HCT116 (cell line): ENCODE measurements at regions not wholly inside any gene's neighbourhood (a gene's known extent, or its start where the extent isn't known, plus 50 kb on each side); places are given as distances from the start of the nearest gene placed in this dataset.

Experiments
- ATAC-seq: fragments of 200-7000 bp; cut with Tn5 transposase; 2 replicates; pipeline ENCODE4 v1.9.1; 2020; ENCODE audit warnings: mild to moderate bottlenecking, moderate library complexity
- BruUV-seq: library from RNA; stranded (reverse); fragments of 400-500 nt; replicated peaks from 2 replicates; lab custom pipeline; 2021; lab: Mats Ljungman, UMichigan
- CTCF ChIA-PET: fragments of 300-600 bp; sonication (Branson Sonifier 250); formaldehyde crosslinking; loops from one replicate; lab custom pipeline; 2021; ENCODE audit warnings: antibody characterized with exemption; lab: Charles Lee
- POLR2A ChIA-PET: fragments of 300-600, 350-600 bp; sonication (Branson Sonifier 250); formaldehyde crosslinking; loops from one replicate; lab custom pipeline; 2021; ENCODE audit warnings: antibody characterized with exemption; lab: Charles Lee
- RAD21 ChIA-PET, 2 experiments: fragments of 300-600 bp; sonication (Branson Sonifier 250); formaldehyde crosslinking; loops; one replicate each; lab custom pipeline; 2023; ENCODE audit warnings: low total read pairs in 2 of 2; ENCODE audit not compliant: uncharacterized antibody in 2 of 2, unreplicated experiment in 2 of 2, low non-redundant PET in 1 of 2; lab: Charles Lee
- DNase-seq: peaks from one replicate; pipeline ENCODE4 v3.0.0-alpha.2; 2010; ENCODE audit warnings: low read depth, low spot score
- H2AFZ ChIP-seq: fragments of 200-600 bp; shearing (Covaris generic), sonication (generic); 2 replicates; pipeline ENCODE4 v1.6.1; 2017; ENCODE audit warnings: low read depth, mixed run types, mixed read lengths, antibody characterized with exemption, low read length; ENCODE audit not compliant: poor library complexity, severe bottlenecking
- H3K27ac ChIP-seq: 2 replicates; pipeline ENCODE4 v1.5.1; 2012; ENCODE audit warnings: low read depth, low read length
- H3K27me3 ChIP-seq: fragments of 200-600 bp; sonication (generic); 2 replicates; pipeline ENCODE4 v1.6.1; 2016; ENCODE audit warnings: mixed run types, low read length, mixed read lengths; ENCODE audit not compliant: insufficient read depth
- H3K36me3 ChIP-seq, 2 experiments: fragments of 200-500 bp in 1 of 2; fragments of 200-600 bp in 1 of 2; sonication (Bioruptor generic) in 1 of 2; sonication (generic) in 1 of 2; 2 replicates each; pipeline versions ENCODE4 v1.5.1 to v1.6.1; 2014 to 2016; ENCODE audit warnings: low read length in 2 of 2, inconsistent platforms in 1 of 2, mixed read lengths in 1 of 2, mixed run types in 1 of 2; ENCODE audit not compliant: insufficient read depth in 2 of 2, control insufficient read depth in 1 of 2
- H3K4me1 ChIP-seq, 2 experiments: fragments of 200-600 bp in 1 of 2; sonication (generic) in 1 of 2; 2 replicates each; pipeline versions ENCODE4 v1.5.1 to v1.6.1; 2012 to 2017; ENCODE audit warnings: low read length in 2 of 2, inconsistent platforms in 1 of 2, mild to moderate bottlenecking in 1 of 2, mixed read lengths in 1 of 2, mixed run types in 1 of 2, moderate library complexity in 1 of 2; ENCODE audit not compliant: insufficient read depth in 2 of 2, control insufficient read depth in 1 of 2
- H3K4me2 ChIP-seq: fragments of 200-600 bp; sonication (generic); 2 replicates; pipeline ENCODE4 v1.6.1; 2017; ENCODE audit warnings: mixed run types, low read length, mixed read lengths
- H3K4me3 ChIP-seq, 2 experiments: fragments of 200-600 bp in 1 of 2; sonication (generic) in 1 of 2; replicated peaks in 1 of 2; 2 replicates each; pipeline ENCODE4 v1.5.1; 2011 to 2016; ENCODE audit warnings: low read length in 2 of 2, control low read depth in 1 of 2, low read depth in 1 of 2, mild to moderate bottlenecking in 1 of 2, mixed read lengths in 1 of 2, mixed run types in 1 of 2
- H3K79me2 ChIP-seq: fragments of 200-600 bp; sonication (generic); 2 replicates; pipeline ENCODE4 v1.6.1; 2017; ENCODE audit warnings: mild to moderate bottlenecking, mixed run types, low read length, moderate library complexity, mixed read lengths; ENCODE audit not compliant: insufficient read depth
- H3K9ac ChIP-seq: fragments of 200-600 bp; sonication (generic); 2 replicates; pipeline ENCODE4 v1.6.1; 2016; ENCODE audit warnings: low read length, mixed read lengths
- H3K9me2 ChIP-seq: fragments of 200-600 bp; sonication (generic), shearing (Covaris generic); 2 replicates; pipeline ENCODE4 v1.6.1; 2017; ENCODE audit warnings: mixed run types, mild to moderate bottlenecking, moderate library complexity; ENCODE audit not compliant: insufficient read depth
- H3K9me3 ChIP-seq, 2 experiments: fragments of 200-500 bp in 1 of 2; fragments of 200-600 bp in 1 of 2; sonication (Bioruptor generic) in 1 of 2; sonication (generic) in 1 of 2; 2 replicates each; pipeline ENCODE4 v1.6.1; 2014 to 2017; ENCODE audit warnings: low read length in 2 of 2, mixed read lengths in 2 of 2, inconsistent platforms in 1 of 2, low read depth in 1 of 2, mild to moderate bottlenecking in 1 of 2, mixed run types in 1 of 2, moderate library complexity in 1 of 2; ENCODE audit not compliant: control insufficient read depth in 1 of 2, insufficient read depth in 1 of 2
- H4K20me1 ChIP-seq: fragments of 200-600 bp; sonication (generic), shearing (Covaris generic); 2 replicates; pipeline ENCODE4 v1.6.1; 2017; ENCODE audit warnings: mixed run types, mild to moderate bottlenecking, moderate library complexity; ENCODE audit not compliant: insufficient read depth
- ATF3 ChIP-seq: IDR thresholded peaks from 2 replicates; pipeline ENCODE4 v1.6.1; 2012
- CBX3 ChIP-seq: IDR thresholded peaks from 2 replicates; pipeline ENCODE4 v1.6.1; 2012; ENCODE audit warnings: low read depth
- EGR1 ChIP-seq: IDR thresholded peaks from 2 replicates; pipeline ENCODE4 v1.6.1; 2012; ENCODE audit warnings: low read depth
- ELF1 ChIP-seq: IDR thresholded peaks from 2 replicates; pipeline ENCODE4 v1.6.1; 2012; ENCODE audit warnings: low read depth, borderline replicate concordance
- EZH2 ChIP-seq: fragments of 200-600 bp; sonication (generic); IDR thresholded peaks from 2 replicates; pipeline ENCODE4 v1.6.1; 2017; ENCODE audit warnings: antibody characterized with exemption, mixed run types
- EZH2phosphoT487 ChIP-seq: fragments of 200-600 bp; IDR thresholded peaks from 2 replicates; pipeline ENCODE4 v1.6.1; 2018; ENCODE audit warnings: antibody characterized with exemption, borderline replicate concordance
- JUND ChIP-seq: IDR thresholded peaks from 2 replicates; pipeline ENCODE4 v1.6.1; 2012
- MAX ChIP-seq: IDR thresholded peaks from 2 replicates; pipeline ENCODE4 v1.6.1; 2012
- POLR2A ChIP-seq: IDR thresholded peaks from 2 replicates; pipeline ENCODE4 v1.7.0; 2011; ENCODE audit warnings: borderline replicate concordance; ENCODE audit not compliant: insufficient read depth, insufficient read length; ENCODE audit errors: extremely low read depth
- REST ChIP-seq: IDR thresholded peaks from 2 replicates; pipeline ENCODE4 v1.6.1; 2012; ENCODE audit warnings: low read depth
- SIN3A ChIP-seq: IDR thresholded peaks from 2 replicates; pipeline ENCODE4 v1.6.1; 2012; ENCODE audit warnings: low read depth
- SP1 ChIP-seq: IDR thresholded peaks from 2 replicates; pipeline ENCODE4 v1.6.1; 2012; ENCODE audit warnings: low read depth
- SRF ChIP-seq: IDR thresholded peaks from 2 replicates; pipeline ENCODE4 v1.6.1; 2012; ENCODE audit warnings: low read depth
- TCF7L2 ChIP-seq: IDR thresholded peaks from 2 replicates; pipeline ENCODE4 v1.7.0; 2011; ENCODE audit warnings: borderline replicate concordance, inconsistent platforms; ENCODE audit not compliant: insufficient read depth, insufficient read length; ENCODE audit errors: extremely low read depth
- ZBTB33 ChIP-seq: IDR thresholded peaks from 2 replicates; pipeline ENCODE4 v1.6.1; 2011; ENCODE audit warnings: mild to moderate bottlenecking, low read length, moderate library complexity; ENCODE audit not compliant: insufficient replicate concordance; ENCODE audit errors: extremely low read depth
- ZFX ChIP-seq: fragments of 450-650 bp; IDR thresholded peaks from 2 replicates; pipeline ENCODE4 v1.6.1; 2017
- ZNF274 ChIP-seq: fragments of 200-500 bp; sonication (Bioruptor generic); IDR thresholded peaks from 2 replicates; pipeline ENCODE4 v1.6.1; 2014; ENCODE audit warnings: mild to moderate bottlenecking, low read depth, low read length, inconsistent platforms
- intact Hi-C: fragments of 100-400 bp; cut with micrococcal nuclease; formaldehyde crosslinking; loops from 2 replicates; pipeline ENCODE4 v1.10.0; 2022
- TF ChIP-seq, protein P1 (sequence below), 3 experiments: fragments of 200-600 bp in 1 of 3; sonication (generic) in 1 of 3; IDR thresholded peaks in 2 of 3; conservative IDR thresholded peaks in 1 of 3; 2 replicates each; pipeline ENCODE4 v1.5.1; 2012 to 2017; ENCODE audit warnings: low read depth in 2 of 3, low read length in 2 of 3, antibody characterized with exemption in 1 of 3, borderline replicate concordance in 1 of 3, control low read depth in 1 of 3, mild to moderate bottlenecking in 1 of 3, mixed read lengths in 1 of 3, mixed run types in 1 of 3, moderate library complexity in 1 of 3; ENCODE audit not compliant: insufficient read depth in 1 of 3

DNA sequence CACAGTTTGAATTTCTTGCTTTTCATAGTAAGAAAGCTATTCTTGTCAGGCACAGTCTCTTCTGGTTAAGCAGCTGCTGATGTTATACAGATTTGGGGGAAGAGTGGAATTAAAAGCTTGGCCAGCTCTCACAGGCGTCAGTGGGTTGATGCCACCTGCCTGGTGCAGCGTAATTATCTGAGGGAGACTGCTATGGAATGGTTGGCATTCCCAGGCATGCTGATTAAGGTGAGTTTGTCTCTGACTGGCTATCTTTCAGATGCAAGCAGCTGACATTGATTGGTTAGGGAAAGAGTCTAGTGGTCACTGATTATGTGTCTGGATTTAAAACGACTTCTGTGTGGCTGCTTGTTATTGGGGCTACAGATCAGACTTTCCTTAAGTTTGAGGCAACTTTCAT, 948.4 kb downstream of the UQCRFS1 start:
- no TSS peak for BruUV-seq
- Histone ChIP-seq H3K27me3 (no peaks in the 10 kb centered on the region), H3K4me3 (no peak overlapping the region), H3K79me2 (no peaks in the 10 kb centered on the region), H3K36me3 (no peaks in the 10 kb centered on the region), H3K9me3 (peaks cover 5 to 16% of the 10 kb centered on the region in 2 experiments; a peak in 2 of 4 replicates), H4K20me1 (no peaks in the 10 kb centered on the region; the same call in 1 of the 2 replicates), H3K9me2 (no peaks in the 10 kb centered on the region), H3K4me1 (no peaks in the 10 kb centered on the region), H3K27ac (no peak overlapping the region), H3K4me2 (no peak overlapping the region), H3K9ac (no peak overlapping the region), H2AFZ (no peak overlapping the region)
- ATAC-seq (no peak), DNase-seq (no peak)
- no peak for TF ChIP-seq ZBTB33
- no peak for TF ChIP-seq REST
- TF ChIP-seq TCF7L2, result no peak
- TF ChIP-seq, protein P1, sequence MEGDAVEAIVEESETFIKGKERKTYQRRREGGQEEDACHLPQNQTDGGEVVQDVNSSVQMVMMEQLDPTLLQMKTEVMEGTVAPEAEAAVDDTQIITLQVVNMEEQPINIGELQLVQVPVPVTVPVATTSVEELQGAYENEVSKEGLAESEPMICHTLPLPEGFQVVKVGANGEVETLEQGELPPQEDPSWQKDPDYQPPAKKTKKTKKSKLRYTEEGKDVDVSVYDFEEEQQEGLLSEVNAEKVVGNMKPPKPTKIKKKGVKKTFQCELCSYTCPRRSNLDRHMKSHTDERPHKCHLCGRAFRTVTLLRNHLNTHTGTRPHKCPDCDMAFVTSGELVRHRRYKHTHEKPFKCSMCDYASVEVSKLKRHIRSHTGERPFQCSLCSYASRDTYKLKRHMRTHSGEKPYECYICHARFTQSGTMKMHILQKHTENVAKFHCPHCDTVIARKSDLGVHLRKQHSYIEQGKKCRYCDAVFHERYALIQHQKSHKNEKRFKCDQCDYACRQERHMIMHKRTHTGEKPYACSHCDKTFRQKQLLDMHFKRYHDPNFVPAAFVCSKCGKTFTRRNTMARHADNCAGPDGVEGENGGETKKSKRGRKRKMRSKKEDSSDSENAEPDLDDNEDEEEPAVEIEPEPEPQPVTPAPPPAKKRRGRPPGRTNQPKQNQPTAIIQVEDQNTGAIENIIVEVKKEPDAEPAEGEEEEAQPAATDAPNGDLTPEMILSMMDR (IDR thresholded peaks at IDR 0.05 in 2 of 3, conservative IDR thresholded peaks at IDR 0.05 in 1 of 3; ENCODE audit: borderline replicate concordance in 1 of 3, insufficient read depth in 1 of 3, low read depth in 2 of 3, low read length in 2 of 3), result no peak
- TF ChIP-seq JUND, result no peak
- TF ChIP-seq ELF1, result no peak
- no peak for TF ChIP-seq SP1
- no peak for TF ChIP-seq ZNF274
- TF ChIP-seq CBX3, result no peak
- no peak for TF ChIP-seq MAX
- no peak for TF ChIP-seq SIN3A
- TF ChIP-seq EZH2phosphoT487, result no peak
- no peak for TF ChIP-seq SRF
- no peak for TF ChIP-seq ZFX
- no peak for TF ChIP-seq EGR1
- TF ChIP-seq ATF3, result no peak
- TF ChIP-seq POLR2A, result no peak
- no peak for TF ChIP-seq EZH2
- intact Hi-C loops, result no loop called here
- RAD21 ChIA-PET, result no interaction called here
- CTCF ChIA-PET, result no interaction called here
- POLR2A ChIA-PET, result no interaction called here
